ENCODE measurements at regions not wholly inside any gene's neighbourhood (a gene's known extent, or its start where the extent isn't known, plus 50 kb on each side); places are given as distances from the start of the nearest gene placed in this dataset.
A peak's percentile ranks its signal among the peaks of the same experiment; 100 is the strongest.

DNA sequence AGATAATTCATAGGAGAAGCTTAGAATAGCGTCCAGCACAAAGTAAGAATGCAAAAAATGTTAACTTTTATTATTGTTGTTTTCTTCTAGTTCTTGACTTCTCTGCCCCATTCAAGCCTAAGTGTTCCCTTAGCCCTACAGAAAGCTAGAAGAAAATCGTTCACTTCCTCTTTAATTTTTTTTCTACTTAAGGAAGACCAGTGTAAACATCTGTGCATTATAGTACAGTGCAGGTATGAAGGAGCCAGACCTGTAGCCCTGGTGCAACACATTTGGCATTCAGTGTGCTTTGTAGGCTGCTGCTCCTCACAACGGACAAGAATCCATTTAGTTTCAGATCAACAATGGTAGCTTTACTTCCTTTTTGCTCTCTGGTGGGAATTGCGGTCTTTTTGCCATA lies 127.8 kb upstream of the SLC7A14 start:
- Histone ChIP-seq H3K9me3 (peaks cover 0 to 17% (median 10%) of the 10 kb centered on the region in 4 donors), H3K27me3 (no peaks in the 10 kb centered on the region), H3K36me3 (no peaks in the 10 kb centered on the region), H3K4me1 (no peaks in the 10 kb centered on the region), H3K4me3 (no peak overlapping the region), H3K27ac (replicated peaks in 1 of 4) (no peak overlapping the region)
- WGBS = 62% methylated on average over 4 of the region's 4 CpGs
- intact Hi-C loops (cut with DNase I) = no loop called here
- no peak for TF ChIP-seq POLR2AphosphoS5 (IDR thresholded peaks at IDR 0.05)
- no peak for TF ChIP-seq POLR2A (IDR thresholded peaks at IDR 0.05; ENCODE audit: low read depth)
- TF ChIP-seq, protein P1, sequence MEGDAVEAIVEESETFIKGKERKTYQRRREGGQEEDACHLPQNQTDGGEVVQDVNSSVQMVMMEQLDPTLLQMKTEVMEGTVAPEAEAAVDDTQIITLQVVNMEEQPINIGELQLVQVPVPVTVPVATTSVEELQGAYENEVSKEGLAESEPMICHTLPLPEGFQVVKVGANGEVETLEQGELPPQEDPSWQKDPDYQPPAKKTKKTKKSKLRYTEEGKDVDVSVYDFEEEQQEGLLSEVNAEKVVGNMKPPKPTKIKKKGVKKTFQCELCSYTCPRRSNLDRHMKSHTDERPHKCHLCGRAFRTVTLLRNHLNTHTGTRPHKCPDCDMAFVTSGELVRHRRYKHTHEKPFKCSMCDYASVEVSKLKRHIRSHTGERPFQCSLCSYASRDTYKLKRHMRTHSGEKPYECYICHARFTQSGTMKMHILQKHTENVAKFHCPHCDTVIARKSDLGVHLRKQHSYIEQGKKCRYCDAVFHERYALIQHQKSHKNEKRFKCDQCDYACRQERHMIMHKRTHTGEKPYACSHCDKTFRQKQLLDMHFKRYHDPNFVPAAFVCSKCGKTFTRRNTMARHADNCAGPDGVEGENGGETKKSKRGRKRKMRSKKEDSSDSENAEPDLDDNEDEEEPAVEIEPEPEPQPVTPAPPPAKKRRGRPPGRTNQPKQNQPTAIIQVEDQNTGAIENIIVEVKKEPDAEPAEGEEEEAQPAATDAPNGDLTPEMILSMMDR (IDR thresholded peaks at IDR 0.05) = no peak
- no peak for TF ChIP-seq EP300 (IDR thresholded peaks at IDR 0.05)
- no peak for DNase-seq (ENCODE audit: extremely low spot score)

DNA sequence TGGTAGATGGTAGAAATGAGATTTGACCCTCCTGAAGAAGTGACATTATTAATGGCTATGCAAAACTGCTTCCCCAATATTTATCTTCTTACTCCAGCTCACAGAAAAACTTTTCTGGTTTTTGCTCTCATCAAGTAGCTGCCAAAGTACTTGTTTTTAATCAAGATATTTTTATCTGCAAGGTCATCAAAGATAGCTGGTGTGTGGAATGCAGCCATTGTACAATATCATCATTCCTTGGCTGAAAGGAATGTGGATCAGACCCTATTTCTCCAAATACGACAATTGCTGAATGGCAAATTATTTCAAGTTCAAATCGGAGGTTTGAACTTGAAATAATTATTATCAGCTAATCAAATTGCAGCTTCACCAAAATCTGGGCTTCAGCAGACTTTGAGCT lies 126.9 kb upstream of the SLC7A14 start:
- WGBS = 71% methylated on average over 2 of the region's 2 CpGs
- H3K27me3 ChIP-seq = no peaks in the 10 kb centered on the region
- TF ChIP-seq EP300 (IDR thresholded peaks at IDR 0.05) = no peak
- TF ChIP-seq POLR2A (IDR thresholded peaks at IDR 0.05; ENCODE audit: low read depth) = no peak
- TF ChIP-seq, protein P1 (IDR thresholded peaks at IDR 0.05) = no peak
- TF ChIP-seq POLR2AphosphoS5 (IDR thresholded peaks at IDR 0.05) = no peak
- no peak overlapping the region for H3K4me3 ChIP-seq
- H3K9me3 ChIP-seq = peaks cover 0 to 17% (median 10%) of the 10 kb centered on the region in 4 donors
- H3K4me1 ChIP-seq = no peaks in the 10 kb centered on the region
- intact Hi-C loops (cut with DNase I) = no loop called here
- no peaks in the 10 kb centered on the region for H3K36me3 ChIP-seq
- no peak overlapping the region for H3K27ac ChIP-seq (replicated peaks in 1 of 4)
- DNase-seq (ENCODE audit: extremely low spot score) = no peak

- Histone ChIP-seq H3K27me3 (no peaks in the 10 kb centered on the region), H3K27ac (replicated peaks in 1 of 4) (no peak overlapping the region), H3K36me3 (no peaks in the 10 kb centered on the region), H3K4me1 (no peaks in the 10 kb centered on the region), H3K4me3 (no peak overlapping the region), H3K9me3 (peaks cover 0 to 17% (median 10%) of the 10 kb centered on the region in 4 donors)
- 75% methylated on average over 1 of the region's 1 CpG for WGBS
- TF ChIP-seq POLR2A (IDR thresholded peaks at IDR 0.05; ENCODE audit: low read depth) = no peak
- TF ChIP-seq POLR2AphosphoS5 (IDR thresholded peaks at IDR 0.05) = no peak
- TF ChIP-seq EP300 (IDR thresholded peaks at IDR 0.05) = no peak
- TF ChIP-seq, protein P1 (IDR thresholded peaks at IDR 0.05) = no peak
- intact Hi-C loops (cut with DNase I) = no loop called here
- DNase-seq (ENCODE audit: extremely low spot score) = no peak
Observed at GRCh38 chr3:170712336-170712735, 126.5 kb upstream of the SLC7A14 start.

DNA sequence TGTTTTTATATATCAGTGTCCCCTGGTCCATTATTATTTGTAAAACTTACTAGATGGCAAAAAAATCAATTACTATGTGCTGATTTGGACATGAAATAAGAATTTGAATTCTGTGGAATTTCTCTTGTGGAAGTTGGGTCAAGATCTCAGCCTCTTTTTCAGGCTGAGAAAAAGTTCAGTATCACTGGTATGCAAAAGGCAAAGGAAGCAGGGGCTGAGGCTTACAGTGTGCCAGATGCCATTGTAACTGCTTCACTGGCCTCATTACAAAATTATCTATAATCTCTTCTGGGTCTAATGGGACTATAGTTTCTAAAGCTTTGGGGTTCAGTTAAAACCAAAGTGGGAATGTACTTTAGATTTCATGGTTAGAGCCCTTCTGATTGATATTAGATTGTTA lies 125.9 kb upstream of the SLC7A14 start:
- Histone ChIP-seq H3K9me3 (peaks cover 0 to 17% (median 10%) of the 10 kb centered on the region in 4 donors), H3K4me3 (no peak overlapping the region), H3K4me1 (no peaks in the 10 kb centered on the region), H3K27me3 (no peaks in the 10 kb centered on the region), H3K36me3 (no peaks in the 10 kb centered on the region), H3K27ac (replicated peaks in 1 of 4) (no peak overlapping the region)
- no peak for DNase-seq (ENCODE audit: extremely low spot score)
- TF ChIP-seq, protein P1 (IDR thresholded peaks at IDR 0.05) = no peak
- no peak for TF ChIP-seq POLR2A (IDR thresholded peaks at IDR 0.05; ENCODE audit: low read depth)
- no peak for TF ChIP-seq POLR2AphosphoS5 (IDR thresholded peaks at IDR 0.05)
- TF ChIP-seq EP300 (IDR thresholded peaks at IDR 0.05) = no peak
- intact Hi-C loops (cut with DNase I) = no loop called here

GRCh38 chr3:170709046-170709445 lies 123.2 kb upstream of the SLC7A14 start:
- H3K27me3 ChIP-seq = no peaks in the 10 kb centered on the region
- no peaks in the 10 kb centered on the region for H3K4me1 ChIP-seq
- no peak for DNase-seq (ENCODE audit: extremely low spot score)
- peaks cover 0 to 17% (median 10%) of the 10 kb centered on the region in 4 donors for H3K9me3 ChIP-seq
- TF ChIP-seq POLR2AphosphoS5 (IDR thresholded peaks at IDR 0.05) = peak; percentile 7 to 38
- TF ChIP-seq, protein P1 (IDR thresholded peaks at IDR 0.05) = no peak
- intact Hi-C loops (cut with DNase I) = no loop called here
- WGBS = 85% methylated on average over 1 of the region's 1 CpG
- no peaks in the 10 kb centered on the region for H3K36me3 ChIP-seq
- no peak overlapping the region for H3K4me3 ChIP-seq
- no peak overlapping the region for H3K27ac ChIP-seq (replicated peaks in 1 of 4)

Measured in esophagus muscularis mucosa (tissue), 4 donors.